SK-N-MC (cell line): ENCODE measurements at regions not wholly inside any gene's neighbourhood (a gene's known extent, or its start where the extent isn't known, plus 50 kb on each side); places are given as distances from the start of the nearest gene placed in this dataset.

Source experiments
- EZH2 ChIP-seq: fragments of 200-600 bp; sonication (generic); IDR thresholded peaks from one replicate; pipeline ENCODE4 v1.6.1; 2017; ENCODE audit warnings: antibody characterized with exemption
- POLR2AphosphoS5 ChIP-seq: IDR thresholded peaks from 2 replicates; pipeline ENCODE4 v1.6.1; 2012; ENCODE audit warnings: mild to moderate bottlenecking, low read depth, low read length, borderline replicate concordance

DNA sequence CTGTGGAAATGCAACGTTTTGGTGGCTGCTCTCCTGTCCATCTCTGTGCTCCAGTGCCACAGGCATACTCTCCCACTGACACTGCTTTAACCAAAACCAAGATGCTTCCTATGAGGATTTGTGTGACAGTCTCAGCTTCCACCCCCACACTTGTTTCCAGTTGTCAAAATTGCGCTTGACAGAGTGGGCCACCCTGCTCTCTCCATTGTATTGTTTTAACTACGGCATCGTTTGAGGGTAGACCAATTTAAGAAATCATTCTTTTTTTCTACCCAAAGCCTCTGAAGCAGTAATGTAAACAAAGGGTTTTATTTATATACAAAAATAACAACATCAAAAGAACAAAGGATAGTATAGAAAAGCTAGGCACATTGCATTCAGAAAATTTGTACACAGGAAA, 178.0 kb downstream of the INHBA start:
- TF ChIP-seq EZH2, result no peak
- TF ChIP-seq POLR2AphosphoS5, result no peak
